K562 (cell line): ENCODE measurements at regions not wholly inside any gene's neighbourhood (a gene's known extent, or its start where the extent isn't known, plus 50 kb on each side); places are given as distances from the start of the nearest gene placed in this dataset.

Experiments
- SRSF3 ChIP-seq: fragments of 200-400 bp; formaldehyde crosslinking; IDR thresholded peaks from 2 replicates; pipeline ENCODE4 v1.6.1; 2016; ENCODE audit warnings: mild to moderate bottlenecking, low read length, moderate library complexity; ENCODE audit not compliant: insufficient read depth
- ZNF318 ChIP-seq, 2 experiments: fragments of 450-650 bp; IDR thresholded peaks; 2 replicates each; pipeline ENCODE4 v1.6.1; 2016; ENCODE audit warnings: mild to moderate bottlenecking in 2 of 2, borderline replicate concordance in 1 of 2, low read depth in 1 of 2, moderate library complexity in 1 of 2
- ZNF75A ChIP-seq: fragments of 450-650 bp; formaldehyde crosslinking; IDR thresholded peaks from 2 replicates; pipeline ENCODE4 v1.4.0; 2020; ENCODE audit warnings: mild to moderate bottlenecking

DNA sequence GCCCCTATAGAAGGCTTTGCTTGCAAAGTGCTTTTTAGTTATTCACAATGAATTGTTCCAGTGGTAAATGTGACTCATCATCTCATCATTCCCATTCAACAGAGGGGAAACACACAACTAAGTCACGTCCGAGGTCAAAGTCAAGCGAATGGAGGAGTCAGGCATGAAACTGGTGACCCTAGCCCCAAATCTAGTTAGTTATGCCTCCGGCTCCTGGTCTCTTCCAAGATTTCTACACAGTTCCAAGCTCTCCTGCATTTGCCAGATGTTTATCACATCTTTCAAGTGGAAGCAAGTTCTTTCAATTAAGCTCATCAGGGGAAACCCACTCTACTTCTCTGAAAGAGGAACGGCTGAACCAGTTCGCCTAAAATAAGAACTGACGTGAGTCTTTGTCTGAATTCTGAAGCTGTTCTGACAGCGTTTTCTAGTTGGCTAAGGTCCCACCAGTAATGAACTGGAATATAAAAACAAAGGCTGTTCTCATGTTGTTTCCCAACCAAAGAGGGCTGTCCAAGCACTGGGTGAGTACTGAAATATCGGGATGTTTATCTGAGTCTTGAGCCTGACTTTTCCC, 140.9 kb upstream of the NRBF2 start (continued):
- no peak for TF ChIP-seq ZNF318 (IDR thresholded peaks at IDR 0.05; ENCODE audit: borderline replicate concordance in 1 of 2, low read depth in 1 of 2)
- no peak for TF ChIP-seq SRSF3
- no peak for TF ChIP-seq ZNF75A (CRISPR knock-in tag)
